PC-3 (cell line): ENCODE measurements at regions not wholly inside any gene's neighbourhood (a gene's known extent, or its start where the extent isn't known, plus 50 kb on each side); places are given as distances from the start of the nearest gene placed in this dataset.

Experiments used
- CTCF ChIP-seq: fragments of 300-600 bp; sonication (generic); conservative IDR thresholded peaks from 2 replicates; pipeline ENCODE4 v1.5.1; 2017; ENCODE audit warnings: antibody characterized with exemption, low read depth, mild to moderate bottlenecking, low read length
- EZH2phosphoT487 ChIP-seq: fragments of 300-600 bp; sonication (generic); IDR thresholded peaks from 2 replicates; pipeline ENCODE4 v1.6.1; 2018; ENCODE audit warnings: mild to moderate bottlenecking, antibody characterized with exemption, low read length, borderline replicate concordance

DNA sequence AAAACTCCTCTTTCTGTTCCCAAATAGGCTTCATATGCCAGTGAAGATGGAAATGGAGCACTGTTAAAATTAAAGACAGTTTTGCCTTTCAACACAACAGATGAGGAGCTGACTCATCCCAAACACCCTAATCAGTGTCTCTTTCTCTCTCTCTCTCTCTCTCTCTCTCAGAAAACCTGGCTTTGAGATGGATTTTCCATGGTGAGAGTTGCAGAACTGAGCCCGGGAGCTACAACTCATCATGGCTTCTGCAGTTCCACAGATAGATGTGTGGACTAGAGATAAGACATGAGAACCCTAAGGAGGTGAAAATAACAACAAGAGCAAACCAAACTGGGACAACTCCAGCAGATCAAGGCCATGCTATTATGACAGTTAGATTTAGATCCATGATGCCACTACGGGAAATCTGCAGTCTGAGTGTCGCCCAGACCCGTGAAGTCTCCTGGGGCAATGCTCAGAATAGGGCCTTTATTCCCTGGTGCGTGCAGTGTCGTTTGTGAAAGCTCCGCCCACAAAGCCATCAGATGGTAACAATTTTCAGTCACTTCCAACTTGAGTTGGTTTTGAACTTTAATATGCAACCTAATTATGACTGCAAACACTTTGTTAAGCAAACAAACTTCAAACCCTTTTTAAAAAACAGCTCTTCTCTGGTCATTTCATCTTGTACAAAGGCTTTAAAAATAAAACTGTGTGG is 338.2 kb upstream of the PREP start:
- TF ChIP-seq CTCF: no peak
- TF ChIP-seq EZH2phosphoT487: no peak
